Heart right ventricle (tissue), 16 donors: ENCODE measurements at regions not wholly inside any gene's neighbourhood (a gene's known extent, or its start where the extent isn't known, plus 50 kb on each side); places are given as distances from the start of the nearest gene placed in this dataset.

Experiments
- ATAC-seq, 8 donors: fragments of 200-7000 bp; cut with Tn5 transposase; one replicate each; pipeline ENCODE4 v1.9.1; 2020; ENCODE audit warnings: mild to moderate bottlenecking in 8 of 8, moderate library complexity in 8 of 8, moderate number of reproducible peaks in 1 of 8
- DNase-seq, 2 donors: peaks; one replicate each; pipeline ENCODE4 v3.0.0-alpha.2; 2020
- H3K27ac ChIP-seq, 10 donors: fragments of 200-600 bp; sonication (generic) in 2 of 10; one replicate each; pipeline versions ENCODE4 v1.5.0 to v1.8.0; 2020 to 2022; ENCODE audit warnings: mild to moderate bottlenecking in 3 of 10
- H3K27me3 ChIP-seq, 7 donors: fragments of 200-600 bp; one replicate each; pipeline ENCODE4 v1.8.0; 2021 to 2022; ENCODE audit warnings: mild to moderate bottlenecking in 2 of 7
- H3K36me3 ChIP-seq, 9 donors: fragments of 200-600 bp; sonication (generic) in 1 of 9; one replicate each; pipeline versions ENCODE4 v1.5.0 to v1.8.0; 2020 to 2022; ENCODE audit warnings: mild to moderate bottlenecking in 2 of 9
- H3K4me1 ChIP-seq, 9 donors: fragments of 200-600 bp; sonication (generic) in 1 of 9; one replicate each; pipeline versions ENCODE4 v1.5.0 to v1.8.0; 2020 to 2022; ENCODE audit warnings: mild to moderate bottlenecking in 4 of 9
- H3K4me3 ChIP-seq, 10 donors: fragments of 200-600 bp; sonication (generic) in 2 of 10; one replicate each; pipeline versions ENCODE4 v1.5.0 to v1.8.0; 2020 to 2022; ENCODE audit warnings: mild to moderate bottlenecking in 7 of 10, moderate library complexity in 2 of 10
- H3K9me3 ChIP-seq, 11 donors: fragments of 200-600 bp in 10 of 11; sonication (generic) in 2 of 11; one replicate each; pipeline versions ENCODE4 v1.5.0 to v1.8.0; 2013 to 2022; ENCODE audit warnings: mild to moderate bottlenecking in 2 of 11, control low read depth in 1 of 11, moderate library complexity in 1 of 11
- CTCF ChIP-seq, 9 donors: fragments of 200-600 bp; sonication (generic) in 2 of 9; IDR thresholded peaks; one replicate each; pipeline versions ENCODE4 v1.5.0 to v1.8.0; 2021 to 2022; ENCODE audit warnings: antibody characterized with exemption in 9 of 9, mild to moderate bottlenecking in 5 of 9, moderate library complexity in 1 of 9
- WGBS, 2 donors: extraction: QIAGEN DNeasy Blood & Tissue Kit; methylation state at CpG; one replicate each; pipeline ENCODE4 v1.1.7; 2013; ENCODE audit warnings: inconsistent platforms in 1 of 2; 5-methylcytosine and 5-hydroxymethylcytosine counted together
- intact Hi-C, 10 donors: fragments of 100-400 bp; cut with DNase I; formaldehyde crosslinking; loops; one replicate each; pipeline versions ENCODE4 v1.11.1 to v1.14.2; 2022
- donor health status: Arrhythmogenic right ventricular cardiomyopathy.
- donor health status: ischemic (EF 13 %, LVEDD 7.1; RV severe dilation, severe dysfunction).
- donor health status: healthy with polysubstance abuse.
- donor health status: DM: no; HTN: yes; CAD: no.
- donor health status: DM: no; HTN: no; CAD: no.
- donor health status: ischemic (EF 25% LVEDD 6.9; RV normal size, moderate dysfunction).
- donor health status: ischemic (EF 25% LVEDD 5.7; RV mildly dilated, moderate dysfunction).
- donor health status: healthy.
- donor health status: DM: yes; HTN: yes; CAD: no.
- donor health status: Ischemic cardiomyopathy.
- donor health status: ischemic (EF 35%, LVEDD 5.7; RV mildly dilated, moderate dysfunction).
- donor health status: nonischemic (EF 11% LVEDD 7.7; RV severe dilation, severe dysfunction).
- donor health status: DM: yes; HTN: yes; CAD: no.
- donor health status: PGD.
- donor health status: ischemic (EF 29% LVEDD 5.4; RV normal size, mild dysfunction).
- donor health status: nonischemic (EF 23%, LVEDD 6.1; RV moderate dilation, normal function).

GRCh38 chr21:31553926-31554325 is 105.6 kb upstream of the SOD1 start:
- 44 to 57% methylated on average over 4 of the region's 4 CpGs for WGBS, 2 donors
- intact Hi-C loops = no loop called here
- peaks cover 4 to 14% (median 13%) of the 10 kb centered on the region in 9 donors for H3K4me1 ChIP-seq
- no peak for TF ChIP-seq CTCF (IDR thresholded peaks at IDR 0.05)
- peaks cover 17 to 65% (median 36%) of the 10 kb centered on the region in 7 donors for H3K27me3 ChIP-seq
- H3K9me3 ChIP-seq = no peaks in the 10 kb centered on the region
- no peak overlapping the region for H3K4me3 ChIP-seq
- DNase-seq = no peak
- no peak for ATAC-seq
- no peaks in the 10 kb centered on the region for H3K36me3 ChIP-seq
- H3K27ac ChIP-seq = no peak overlapping the region

GRCh38 chr21:31553461-31553860 is 106.0 kb upstream of the SOD1 start:
- no peak for TF ChIP-seq CTCF (IDR thresholded peaks at IDR 0.05)
- H3K27ac ChIP-seq = no peak overlapping the region
- WGBS, 2 donors = 93 to 94% methylated on average over 5 of the region's 5 CpGs
- DNase-seq (no peak), ATAC-seq (no peak)
- peaks cover 2 to 12% (median 11%) of the 10 kb centered on the region in 9 donors for H3K4me1 ChIP-seq
- no peaks in the 10 kb centered on the region for H3K36me3 ChIP-seq
- H3K9me3 ChIP-seq = no peaks in the 10 kb centered on the region
- intact Hi-C loops = no loop called here
- H3K4me3 ChIP-seq = no peak overlapping the region
- peaks cover 12 to 60% (median 31%) of the 10 kb centered on the region in 7 donors for H3K27me3 ChIP-seq

- intact Hi-C loops = no loop called here
- Histone ChIP-seq H3K4me1 (peaks cover 0 to 5% (median 4%) of the 10 kb centered on the region in 9 donors), H3K27me3 (peaks cover 6 to 54% (median 25%) of the 10 kb centered on the region in 7 donors), H3K27ac (no peak overlapping the region), H3K9me3 (no peaks in the 10 kb centered on the region), H3K36me3 (no peaks in the 10 kb centered on the region), H3K4me3 (no peak overlapping the region)
- DNase-seq = no peak
- no peak for TF ChIP-seq CTCF (IDR thresholded peaks at IDR 0.05)
- no peak for ATAC-seq
- 91 to 92% methylated on average over 3 of the region's 3 CpGs for WGBS, 2 donors
Measured at GRCh38 chr21:31552826-31553225, 106.7 kb upstream of the SOD1 start.

- Histone ChIP-seq H3K27ac (no peak overlapping the region), H3K27me3 (peaks cover 0 to 28% (median 8%) of the 10 kb centered on the region in 7 donors), H3K9me3 (no peaks in the 10 kb centered on the region), H3K4me1 (no peaks in the 10 kb centered on the region), H3K36me3 (no peaks in the 10 kb centered on the region), H3K4me3 (no peak overlapping the region)
- DNase-seq = no peak
- intact Hi-C loops = no loop called here
- no peak for TF ChIP-seq CTCF (IDR thresholded peaks at IDR 0.05)
- no peak for ATAC-seq
- WGBS, 2 donors = 95 to 98% methylated on average over 7 of the region's 7 CpGs
Measured at GRCh38 chr21:31550070-31550469, 109.4 kb upstream of the SOD1 start.
